ENCODE measurements at regions not wholly inside any gene's neighbourhood (a gene's known extent, or its start where the extent isn't known, plus 50 kb on each side); places are given as distances from the start of the nearest gene placed in this dataset.
A peak's percentile ranks its signal among the peaks of the same experiment; 100 is the strongest.

DNA sequence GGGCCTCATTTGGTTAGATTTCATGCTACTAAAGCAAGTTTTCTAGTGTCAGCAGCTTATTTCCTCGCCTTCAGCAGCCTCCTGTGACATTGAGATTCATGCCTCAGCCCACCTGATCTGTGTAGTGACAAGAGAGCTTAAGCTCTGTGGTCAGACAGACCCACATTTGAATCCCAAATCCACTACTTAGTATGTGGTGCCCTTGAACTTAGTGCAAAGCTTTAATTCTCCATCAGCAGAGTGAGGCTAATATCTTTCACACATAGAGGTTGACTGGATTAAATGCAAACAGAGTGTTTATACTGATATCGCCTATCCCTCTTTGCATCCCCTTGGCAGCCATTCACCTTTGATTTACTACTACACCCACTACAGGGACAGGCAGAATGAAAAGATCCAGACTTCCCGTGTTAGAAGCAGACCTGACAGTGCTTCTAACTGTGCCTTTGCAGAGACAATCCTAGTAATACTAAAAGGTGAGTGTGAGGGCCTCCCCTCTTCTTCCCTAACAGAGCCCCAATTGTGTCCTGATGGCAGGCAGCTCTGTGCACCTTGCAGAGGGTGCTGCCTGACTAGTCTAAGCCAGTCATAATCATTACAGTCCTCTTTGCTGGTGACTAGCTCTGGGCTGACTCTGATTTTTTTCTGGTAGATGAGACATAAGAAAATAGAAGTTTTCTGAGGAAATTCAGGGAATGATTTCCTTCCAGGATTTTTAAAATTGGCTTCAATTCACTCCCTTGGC lies 264.0 kb downstream of the CTH start:
- H3K4me3 ChIP-seq, result no peak overlapping the region
- CTCF ChIA-PET, result interaction anchor here (0.8 to 4.0 kb wide), 4 partner anchors 10 to 375 kb away, joined by 3 to 17 read pairs (median 6); no protein-coding TSS in a partner anchor
- intact Hi-C loops (cut with micrococcal nuclease; ENCODE audit: unreplicated experiment), result no loop called here
- DNase-seq (ENCODE audit: low read depth, low spot score), result no peak
- 12% methylated on average over 3 of the region's 3 CpGs for WGBS (ENCODE audit: insufficient coverage, insufficient replicate concordance, low lambda C conversion rate, missing lambda C conversion rate)
- H3K36me3 ChIP-seq (ENCODE audit: control insufficient read depth in 2 of 2, insufficient read depth in 2 of 2, low read length in 1 of 2), result no peaks in the 10 kb centered on the region
- RAD21 ChIA-PET (ENCODE audit: unreplicated experiment), result interaction anchor here (1.2 kb wide), 1 partner anchor 375 kb away, joined by 3 read pairs; no protein-coding TSS in a partner anchor
- H3K79me2 ChIP-seq (ENCODE audit: control insufficient read depth, insufficient read depth, low read length), result no peaks in the 10 kb centered on the region
- H3K4me1 ChIP-seq (ENCODE audit: control insufficient read depth, insufficient read depth, low read length), result peaks cover 5% of the 10 kb centered on the region; the same call in 1 of the 2 replicates
- H4K20me1 ChIP-seq (ENCODE audit: control insufficient read depth, insufficient read depth), result no peaks in the 10 kb centered on the region
- H3K9ac ChIP-seq (ENCODE audit: control insufficient read depth, insufficient read depth, low read length), result no peak overlapping the region
- in situ Hi-C loops (cut with MboI), result no loop called here
- H3K4me2 ChIP-seq (ENCODE audit: control insufficient read depth, insufficient read depth), result no peak overlapping the region
- no peak overlapping the region for H2AFZ ChIP-seq (ENCODE audit: control insufficient read depth, low read depth, low read length)
- H3K27ac ChIP-seq (ENCODE audit: control insufficient read depth, insufficient read depth), result no peak overlapping the region
- POLR2A ChIA-PET, result no interaction called here
- no TSS peak for BruUV-seq (replicated peaks)
- ATAC-seq, result peak; percentile 50; the same call in 2 of the 3 replicates
- H3K27me3 ChIP-seq (replicated peaks in 1 of 2; ENCODE audit: control insufficient read depth in 2 of 2, insufficient read depth in 2 of 2, low read length in 1 of 2), result no peaks in the 10 kb centered on the region
- no peaks in the 10 kb centered on the region for H3K9me3 ChIP-seq (replicated peaks; ENCODE audit: control insufficient read depth, insufficient read depth, low read length)
- SMC1A ChIA-PET (ENCODE audit: uncharacterized antibody, unreplicated experiment), result interaction anchor here (1.1 to 2.0 kb wide), 2 partner anchors 10 to 114 kb away, joined by 3 to 5 read pairs; no protein-coding TSS in a partner anchor
- no peak for FAIRE-seq
- TF ChIP-seq ZNF274 (IDR thresholded peaks at IDR 0.05; ENCODE audit: insufficient read depth, insufficient read length) (no peak), NRF1 (conservative IDR thresholded peaks at IDR 0.05; ENCODE audit: low read depth, low read length) (no peak), ETV6 (conservative IDR thresholded peaks at IDR 0.05 in 1 of 2, IDR thresholded peaks at IDR 0.05 in 1 of 2; ENCODE audit: borderline replicate concordance in 1 of 2, low read depth in 1 of 2) (no peak), SIN3A (IDR thresholded peaks at IDR 0.05; ENCODE audit: low read depth, low read length) (no peak), EED (IDR thresholded peaks at IDR 0.05; ENCODE audit: low read depth) (no peak), POLR2A (IDR thresholded peaks at IDR 0.05; ENCODE audit: low read depth, low read length) (no peak), SP1 (IDR thresholded peaks at IDR 0.05; ENCODE audit: low read depth, low read length) (no peak), MTA3 (IDR thresholded peaks at IDR 0.05; ENCODE audit: borderline replicate concordance, low read length) (no peak), BACH1 (IDR thresholded peaks at IDR 0.05; ENCODE audit: borderline replicate concordance) (no peak), SRF (IDR thresholded peaks at IDR 0.05; ENCODE audit: low read depth in 2 of 2, low read length in 2 of 2) (no peak), RELA (IDR thresholded peaks at IDR 0.05; ENCODE audit: borderline replicate concordance, partially characterized antibody) (no peak), EGR1 (IDR thresholded peaks at IDR 0.05; ENCODE audit: borderline replicate concordance in 1 of 2, low read depth in 2 of 2, low read length in 2 of 2) (no peak), IKZF1 (conservative IDR thresholded peaks at IDR 0.05) (no peak)

Measured in GM12878 (cell line).